Heart right ventricle (tissue), 16 donors: ENCODE measurements at regions not wholly inside any gene's neighbourhood (a gene's known extent, or its start where the extent isn't known, plus 50 kb on each side); places are given as distances from the start of the nearest gene placed in this dataset.

ENCODE experiments used
- ATAC-seq, 8 donors: fragments of 200-7000 bp; cut with Tn5 transposase; one replicate each; pipeline ENCODE4 v1.9.1; 2020; ENCODE audit warnings: mild to moderate bottlenecking in 8 of 8, moderate library complexity in 8 of 8, moderate number of reproducible peaks in 1 of 8
- DNase-seq, 2 donors: peaks; one replicate each; pipeline ENCODE4 v3.0.0-alpha.2; 2020
- H3K27ac ChIP-seq, 10 donors: fragments of 200-600 bp; sonication (generic) in 2 of 10; one replicate each; pipeline versions ENCODE4 v1.5.0 to v1.8.0; 2020 to 2022; ENCODE audit warnings: mild to moderate bottlenecking in 3 of 10
- H3K27me3 ChIP-seq, 7 donors: fragments of 200-600 bp; one replicate each; pipeline ENCODE4 v1.8.0; 2021 to 2022; ENCODE audit warnings: mild to moderate bottlenecking in 2 of 7
- H3K36me3 ChIP-seq, 9 donors: fragments of 200-600 bp; sonication (generic) in 1 of 9; one replicate each; pipeline versions ENCODE4 v1.5.0 to v1.8.0; 2020 to 2022; ENCODE audit warnings: mild to moderate bottlenecking in 2 of 9
- H3K4me1 ChIP-seq, 9 donors: fragments of 200-600 bp; sonication (generic) in 1 of 9; one replicate each; pipeline versions ENCODE4 v1.5.0 to v1.8.0; 2020 to 2022; ENCODE audit warnings: mild to moderate bottlenecking in 4 of 9
- H3K4me3 ChIP-seq, 10 donors: fragments of 200-600 bp; sonication (generic) in 2 of 10; one replicate each; pipeline versions ENCODE4 v1.5.0 to v1.8.0; 2020 to 2022; ENCODE audit warnings: mild to moderate bottlenecking in 7 of 10, moderate library complexity in 2 of 10
- H3K9me3 ChIP-seq, 11 donors: fragments of 200-600 bp in 10 of 11; sonication (generic) in 2 of 11; one replicate each; pipeline versions ENCODE4 v1.5.0 to v1.8.0; 2013 to 2022; ENCODE audit warnings: mild to moderate bottlenecking in 2 of 11, control low read depth in 1 of 11, moderate library complexity in 1 of 11
- WGBS, 2 donors: extraction: QIAGEN DNeasy Blood & Tissue Kit; methylation state at CpG; one replicate each; pipeline ENCODE4 v1.1.7; 2013; ENCODE audit warnings: inconsistent platforms in 1 of 2; 5-methylcytosine and 5-hydroxymethylcytosine counted together
- intact Hi-C, 10 donors: fragments of 100-400 bp; cut with DNase I; formaldehyde crosslinking; loops; one replicate each; pipeline versions ENCODE4 v1.11.1 to v1.14.2; 2022
- TF ChIP-seq, protein P1 (sequence below), 9 donors: fragments of 200-600 bp; sonication (generic) in 2 of 9; IDR thresholded peaks; one replicate each; pipeline versions ENCODE4 v1.5.0 to v1.8.0; 2021 to 2022; ENCODE audit warnings: antibody characterized with exemption in 9 of 9, mild to moderate bottlenecking in 5 of 9, moderate library complexity in 1 of 9
- donor health status: Arrhythmogenic right ventricular cardiomyopathy.
- donor health status: ischemic (EF 13 %, LVEDD 7.1; RV severe dilation, severe dysfunction).
- donor health status: healthy with polysubstance abuse.
- donor health status: DM: no; HTN: yes; CAD: no.
- donor health status: DM: no; HTN: no; CAD: no.
- donor health status: ischemic (EF 25% LVEDD 6.9; RV normal size, moderate dysfunction).
- donor health status: ischemic (EF 25% LVEDD 5.7; RV mildly dilated, moderate dysfunction).
- donor health status: healthy.
- donor health status: DM: yes; HTN: yes; CAD: no.
- donor health status: Ischemic cardiomyopathy.
- donor health status: ischemic (EF 35%, LVEDD 5.7; RV mildly dilated, moderate dysfunction).
- donor health status: nonischemic (EF 11% LVEDD 7.7; RV severe dilation, severe dysfunction).
- donor health status: DM: yes; HTN: yes; CAD: no.
- donor health status: PGD.
- donor health status: ischemic (EF 29% LVEDD 5.4; RV normal size, mild dysfunction).
- donor health status: nonischemic (EF 23%, LVEDD 6.1; RV moderate dilation, normal function).

DNA sequence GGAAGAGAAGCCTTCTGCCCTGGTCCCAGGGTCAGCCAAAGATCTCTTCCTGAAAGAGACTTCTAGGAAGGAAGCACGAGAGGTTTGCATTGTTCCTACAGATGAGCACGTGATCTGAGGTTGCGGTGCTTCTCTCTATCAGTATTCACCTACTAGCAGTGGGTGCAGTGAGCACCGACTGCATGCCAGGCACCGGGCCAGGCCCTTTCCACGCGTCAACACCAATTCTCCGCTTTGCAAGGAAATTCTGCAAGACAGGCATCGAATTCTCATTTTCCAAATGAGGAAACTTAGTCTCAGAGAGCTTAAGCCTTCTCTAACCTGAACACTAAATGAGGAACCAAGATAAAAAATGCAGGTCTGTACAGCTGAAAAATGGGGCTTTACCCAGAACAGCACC, 151.5 kb upstream of the MYCN start:
- intact Hi-C loops: no loop called here
- ATAC-seq (peak in 4 of 8 donors; percentile 11 to 45 (median 24)), DNase-seq (no peak)
- Histone ChIP-seq H3K27me3 (peaks cover 0 to 20% (median 4%) of the 10 kb centered on the region in 7 donors), H3K9me3 (no peaks in the 10 kb centered on the region), H3K27ac (no peak overlapping the region), H3K4me1 (peaks cover 0 to 12% (median 6%) of the 10 kb centered on the region in 9 donors), H3K4me3 (no peak overlapping the region), H3K36me3 (no peaks in the 10 kb centered on the region)
- 34 to 37% methylated on average over 9 of the region's 9 CpGs for WGBS, 2 donors
- TF ChIP-seq, protein P1, sequence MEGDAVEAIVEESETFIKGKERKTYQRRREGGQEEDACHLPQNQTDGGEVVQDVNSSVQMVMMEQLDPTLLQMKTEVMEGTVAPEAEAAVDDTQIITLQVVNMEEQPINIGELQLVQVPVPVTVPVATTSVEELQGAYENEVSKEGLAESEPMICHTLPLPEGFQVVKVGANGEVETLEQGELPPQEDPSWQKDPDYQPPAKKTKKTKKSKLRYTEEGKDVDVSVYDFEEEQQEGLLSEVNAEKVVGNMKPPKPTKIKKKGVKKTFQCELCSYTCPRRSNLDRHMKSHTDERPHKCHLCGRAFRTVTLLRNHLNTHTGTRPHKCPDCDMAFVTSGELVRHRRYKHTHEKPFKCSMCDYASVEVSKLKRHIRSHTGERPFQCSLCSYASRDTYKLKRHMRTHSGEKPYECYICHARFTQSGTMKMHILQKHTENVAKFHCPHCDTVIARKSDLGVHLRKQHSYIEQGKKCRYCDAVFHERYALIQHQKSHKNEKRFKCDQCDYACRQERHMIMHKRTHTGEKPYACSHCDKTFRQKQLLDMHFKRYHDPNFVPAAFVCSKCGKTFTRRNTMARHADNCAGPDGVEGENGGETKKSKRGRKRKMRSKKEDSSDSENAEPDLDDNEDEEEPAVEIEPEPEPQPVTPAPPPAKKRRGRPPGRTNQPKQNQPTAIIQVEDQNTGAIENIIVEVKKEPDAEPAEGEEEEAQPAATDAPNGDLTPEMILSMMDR (IDR thresholded peaks at IDR 0.05): no peak

DNA sequence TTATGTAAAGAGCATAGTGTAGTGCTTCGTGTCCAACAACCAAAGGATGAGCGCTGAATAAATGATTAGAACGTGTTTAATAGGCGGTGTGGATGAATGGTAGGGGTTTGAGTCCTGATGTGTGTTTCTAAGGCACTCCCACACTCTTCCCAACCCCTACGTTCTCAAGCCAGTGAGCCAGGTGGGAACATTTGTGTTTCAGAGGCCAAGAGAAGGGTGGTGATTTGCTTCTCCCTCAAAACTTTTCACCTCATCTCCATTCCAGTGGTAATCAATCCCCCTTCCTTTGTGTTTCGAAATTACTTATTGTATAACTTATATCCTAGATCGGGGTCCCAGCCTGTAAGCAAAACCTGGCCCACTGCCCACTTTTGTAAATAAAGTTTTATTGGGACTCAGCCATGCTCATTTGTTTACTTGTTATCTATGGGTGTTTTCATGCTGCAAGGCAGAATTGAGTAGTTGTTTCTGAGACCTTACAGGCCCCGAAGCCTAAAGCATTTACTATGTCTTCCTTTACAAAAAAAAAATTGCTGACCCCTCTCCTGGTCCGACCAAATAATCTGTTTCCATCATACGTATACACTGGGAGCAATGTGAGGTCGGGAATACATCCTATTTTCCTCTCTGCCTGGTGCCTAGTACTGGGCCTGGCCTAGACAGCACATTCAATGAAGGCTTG, 150.8 kb upstream of the MYCN start:
- TF ChIP-seq, protein P1 (IDR thresholded peaks at IDR 0.05): no peak
- intact Hi-C loops: no loop called here
- H3K27me3 ChIP-seq: peaks cover 0 to 15% (median 0%) of the 10 kb centered on the region in 7 donors
- no peak for DNase-seq
- no peak overlapping the region for H3K4me3 ChIP-seq
- ATAC-seq: no peak
- H3K27ac ChIP-seq: no peak overlapping the region
- 90 to 96% methylated on average over 11 of the region's 11 CpGs for WGBS, 2 donors
- no peaks in the 10 kb centered on the region for H3K9me3 ChIP-seq
- no peaks in the 10 kb centered on the region for H3K36me3 ChIP-seq
- H3K4me1 ChIP-seq: peaks cover 0 to 12% (median 6%) of the 10 kb centered on the region in 9 donors

DNA sequence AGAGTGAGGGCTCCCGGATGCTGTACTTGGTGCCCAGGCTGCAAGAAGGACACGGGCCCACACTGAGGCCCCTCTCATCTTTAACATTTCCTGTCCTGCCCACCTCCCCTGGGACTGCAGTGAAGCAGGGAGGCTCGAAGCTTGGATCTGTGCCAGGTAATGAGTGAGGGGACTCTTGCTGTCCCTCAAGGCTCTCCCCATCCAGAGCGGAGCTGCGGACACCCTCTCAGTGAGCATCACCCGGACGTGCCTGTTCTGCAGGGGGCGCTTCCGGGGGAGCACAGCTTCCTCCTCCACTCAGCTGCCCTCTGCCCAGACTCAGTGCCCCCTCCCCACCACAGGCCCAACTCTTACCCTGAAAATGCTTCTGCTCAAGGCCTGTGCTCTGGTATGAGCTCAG, 150.0 kb upstream of the MYCN start:
- intact Hi-C loops: no loop called here
- Histone ChIP-seq H3K27ac (no peak overlapping the region), H3K36me3 (no peaks in the 10 kb centered on the region), H3K27me3 (peaks cover 0 to 7% (median 0%) of the 10 kb centered on the region in 7 donors), H3K4me1 (peaks cover 0 to 18% (median 6%) of the 10 kb centered on the region in 9 donors), H3K4me3 (no peak overlapping the region), H3K9me3 (no peaks in the 10 kb centered on the region)
- DNase-seq: no peak
- TF ChIP-seq, protein P1 (IDR thresholded peaks at IDR 0.05): no peak
- ATAC-seq: no peak
- 83 to 87% methylated on average over 9 of the region's 9 CpGs for WGBS, 2 donors

DNA sequence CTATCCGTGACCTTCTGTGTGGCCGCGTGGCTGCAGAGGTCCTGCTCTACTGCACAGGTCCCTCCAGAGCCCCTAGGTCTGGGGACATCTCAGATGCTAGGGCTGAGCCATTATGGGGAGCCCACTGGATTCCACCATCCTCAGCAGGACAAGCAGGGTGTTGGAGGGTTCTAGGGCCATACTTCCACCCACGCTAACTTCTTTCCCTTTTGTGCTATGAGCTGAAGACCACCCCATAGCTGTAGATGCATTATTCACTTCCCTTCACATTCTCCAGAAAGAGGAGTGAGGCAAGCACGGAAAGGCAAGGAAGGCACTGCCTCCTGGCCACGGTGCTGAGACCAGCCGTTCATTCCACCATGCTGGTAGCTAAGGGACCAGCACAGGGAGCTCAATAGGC, 149.5 kb upstream of the MYCN start:
- TF ChIP-seq, protein P1 (IDR thresholded peaks at IDR 0.05): no peak
- no peak for ATAC-seq
- no peak for DNase-seq
- no peak overlapping the region for H3K4me3 ChIP-seq
- H3K27me3 ChIP-seq: peaks cover 0 to 9% (median 0%) of the 10 kb centered on the region in 7 donors
- H3K36me3 ChIP-seq: no peaks in the 10 kb centered on the region
- intact Hi-C loops: no loop called here
- H3K27ac ChIP-seq: no peak overlapping the region
- 90 to 92% methylated on average over 7 of the region's 7 CpGs for WGBS, 2 donors
- no peaks in the 10 kb centered on the region for H3K9me3 ChIP-seq
- peaks cover 0 to 23% (median 8%) of the 10 kb centered on the region in 9 donors for H3K4me1 ChIP-seq
